ENCODE measurements at regions not wholly inside any gene's neighbourhood (a gene's known extent, or its start where the extent isn't known, plus 50 kb on each side); places are given as distances from the start of the nearest gene placed in this dataset.
A peak's percentile ranks its signal among the peaks of the same experiment; 100 is the strongest.

DNA sequence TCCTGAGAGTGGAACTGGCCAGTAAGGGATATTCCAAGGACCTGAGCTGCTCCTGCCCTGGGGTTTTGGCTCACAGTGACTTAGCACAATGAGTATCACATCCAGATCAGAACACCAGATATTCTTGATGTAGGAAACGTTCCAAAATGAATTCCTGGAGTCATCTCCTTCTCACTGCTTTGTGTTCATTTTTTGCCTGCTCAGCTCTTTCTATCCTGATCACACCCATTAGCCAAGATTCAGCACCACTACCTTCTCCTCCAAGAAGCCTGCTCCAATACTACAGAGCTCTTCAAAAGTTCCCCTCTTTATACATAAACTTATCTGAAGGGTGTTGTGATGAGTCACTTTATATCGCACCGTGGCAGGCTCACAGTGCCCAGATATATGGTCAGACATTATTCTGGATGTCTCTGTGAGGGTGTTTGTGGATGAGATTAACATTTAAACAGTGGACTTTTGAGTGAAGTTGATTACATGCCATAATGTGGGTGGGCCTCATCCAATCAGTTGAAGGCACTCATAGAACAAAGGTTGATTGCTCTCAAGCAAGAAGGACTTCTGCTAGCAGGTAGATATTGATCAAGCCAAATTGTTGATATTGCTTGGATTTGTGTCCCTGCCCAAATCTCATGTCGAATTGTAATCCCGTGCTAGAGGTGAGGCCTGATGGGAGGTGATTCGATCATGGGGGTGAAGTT lies 1155.2 kb upstream of the AUTS2 start:
- ChIA-PET CTCF (no interaction called here), POLR2A (no interaction called here)
- Histone ChIP-seq H3K9me3 (ENCODE audit: control insufficient read depth, insufficient read depth, low read depth, low read length) (no peaks in the 10 kb centered on the region), H3K4me3 (ENCODE audit: low read depth, low read length) (no peak overlapping the region), H3K27ac (ENCODE audit: extremely low read depth, low read depth, low read length) (no peak overlapping the region), H3K36me3 (ENCODE audit: control insufficient read depth in 2 of 2, insufficient read depth in 1 of 2, low read length in 2 of 2) (no peaks in the 10 kb centered on the region), H3K4me1 (ENCODE audit: control insufficient read depth, insufficient read depth, low read length) (no peaks in the 10 kb centered on the region)
- TF ChIP-seq AEBP2 (tag by site-specific recombination; IDR thresholded peaks at IDR 0.05; ENCODE audit: borderline replicate concordance) (no peak), ZNF10 (tag by site-specific recombination; IDR thresholded peaks at IDR 0.05) (peak; percentile 72), ZNF513 (tag by site-specific recombination; IDR thresholded peaks at IDR 0.05) (no peak)

- Histone ChIP-seq H3K4me3 (ENCODE audit: low read depth, low read length) (no peak overlapping the region), H3K27ac (ENCODE audit: extremely low read depth, low read depth, low read length) (no peak overlapping the region), H3K9me3 (ENCODE audit: control insufficient read depth, insufficient read depth, low read depth, low read length) (no peaks in the 10 kb centered on the region), H3K4me1 (ENCODE audit: control insufficient read depth, insufficient read depth, low read length) (no peaks in the 10 kb centered on the region), H3K36me3 (ENCODE audit: control insufficient read depth in 2 of 2, insufficient read depth in 1 of 2, low read length in 2 of 2) (no peaks in the 10 kb centered on the region)
- ChIA-PET CTCF (no interaction called here), POLR2A (no interaction called here)
- TF ChIP-seq ZBTB48 (tag by site-specific recombination; IDR thresholded peaks at IDR 0.05) (no peak), YY2 (tag by site-specific recombination; IDR thresholded peaks at IDR 0.05) (no peak), HIC1 (tag by site-specific recombination; IDR thresholded peaks at IDR 0.05) (no peak), ZNF404 (tag by site-specific recombination; IDR thresholded peaks at IDR 0.05) (no peak), BCL6B (tag by site-specific recombination; IDR thresholded peaks at IDR 0.05) (no peak), ZNF555 (tag by site-specific recombination; conservative IDR thresholded peaks at IDR 0.05) (no peak), ZNF670 (tag by site-specific recombination; IDR thresholded peaks at IDR 0.05; ENCODE audit: low read depth) (no peak), FEZF1 (tag by site-specific recombination; IDR thresholded peaks at IDR 0.05) (no peak), ZNF121 (tag by site-specific recombination; IDR thresholded peaks at IDR 0.05) (no peak), ZBTB20 (tag by site-specific recombination; IDR thresholded peaks at IDR 0.05) (no peak), HOXD13 (CRISPR knock-in tag; IDR thresholded peaks at IDR 0.05; ENCODE audit: borderline replicate concordance) (no peak), SP2 (tag by site-specific recombination; IDR thresholded peaks at IDR 0.05) (no peak), ZNF510 (tag by site-specific recombination; IDR thresholded peaks at IDR 0.05; ENCODE audit: insufficient replicate concordance) (no peak)
Measured at GRCh38 chr7:68444042-68444441, 1154.2 kb upstream of the AUTS2 start.

All from HEK293 (cell line).